Vagina (tissue), 2 donors: ENCODE measurements at regions not wholly inside any gene's neighbourhood (a gene's known extent, or its start where the extent isn't known, plus 50 kb on each side); places are given as distances from the start of the nearest gene placed in this dataset.

Experiments
- CTCF ChIP-seq, 3 experiments: fragments of 450-650 bp in 2 of 3; fragments of 200-600 bp in 1 of 3; sonication (generic) in 1 of 3; IDR thresholded peaks; one replicate each; pipeline ENCODE4 v1.5.1; 2017 to 2019; ENCODE audit warnings: antibody characterized with exemption in 3 of 3, mild to moderate bottlenecking in 2 of 3, moderate library complexity in 2 of 3
- POLR2A ChIP-seq, 2 donors: fragments of 450-650 bp; IDR thresholded peaks; one replicate each; pipeline ENCODE4 v1.6.1; 2017; ENCODE audit warnings: antibody characterized with exemption in 2 of 2, mild to moderate bottlenecking in 2 of 2, moderate library complexity in 2 of 2
- POLR2AphosphoS5 ChIP-seq, 2 donors: sonication (generic); formaldehyde crosslinking; IDR thresholded peaks; one replicate each; pipeline ENCODE4 v1.9.0; 2017; ENCODE audit warnings: antibody characterized with exemption in 2 of 2, mild to moderate bottlenecking in 2 of 2, low read depth in 1 of 2; ENCODE audit not compliant: insufficient read depth in 1 of 2

- TF ChIP-seq CTCF (IDR thresholded peaks at IDR 0.05) (no peak), POLR2A (IDR thresholded peaks at IDR 0.05) (no peak), POLR2AphosphoS5 (IDR thresholded peaks at IDR 0.05; ENCODE audit: insufficient read depth in 1 of 2, low read depth in 1 of 2) (no peak)
Observed at GRCh38 chr3:65251375-65251774, 563.6 kb upstream of the ADAMTS9 start.
